ENCODE measurements at regions not wholly inside any gene's neighbourhood (a gene's known extent, or its start where the extent isn't known, plus 50 kb on each side); places are given as distances from the start of the nearest gene placed in this dataset.

GRCh38 chr14:83151571-83151970 is 1617.9 kb upstream of the SEL1L start:
- TF ChIP-seq EZH2 (IDR thresholded peaks at IDR 0.05; ENCODE audit: insufficient read depth, poor library complexity, severe bottlenecking), result no peak
- TF ChIP-seq EZH2phosphoT487 (IDR thresholded peaks at IDR 0.05; ENCODE audit: insufficient read depth, low read depth), result no peak
